Stimulated activated CD4-positive, alpha-beta T cell treated with anti-CD3 and anti-CD28 coated beads, Interleukin-2, amount 100 ng/mL, for 24 hours (primary cell): ENCODE measurements at regions not wholly inside any gene's neighbourhood (a gene's known extent, or its start where the extent isn't known, plus 50 kb on each side); places are given as distances from the start of the nearest gene placed in this dataset.
A peak's percentile ranks its signal among the peaks of the same experiment; 100 is the strongest.

Experiments
- DNase-seq, 2 donors: peaks; one replicate each; pipeline ENCODE4 v3.0.0-alpha.2; 2020

DNA sequence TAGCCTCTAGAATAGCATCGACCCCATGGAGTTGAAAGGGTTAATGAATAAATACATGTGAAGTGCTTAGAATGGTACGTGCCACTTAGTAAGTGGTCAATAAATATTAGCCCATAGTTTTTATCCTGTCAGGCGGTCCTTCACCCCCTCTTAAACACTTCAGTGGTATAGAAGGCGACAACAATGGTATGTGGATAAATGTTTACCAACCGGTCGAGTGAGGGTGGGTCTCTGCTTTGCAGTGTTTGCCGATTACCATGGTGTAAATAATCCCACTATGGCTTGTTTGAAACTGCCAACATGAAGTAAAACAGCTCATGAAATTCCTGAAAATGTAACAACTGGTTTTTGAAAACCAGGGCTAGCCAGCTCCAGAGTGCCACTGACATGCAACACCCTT, 541.2 kb downstream of the BUD13 start:
- DNase-seq, result no peak

- no peak for DNase-seq
These were observed 542.3 kb downstream of the BUD13 start for GRCh38 chr11:116230438-116230837.

DNA sequence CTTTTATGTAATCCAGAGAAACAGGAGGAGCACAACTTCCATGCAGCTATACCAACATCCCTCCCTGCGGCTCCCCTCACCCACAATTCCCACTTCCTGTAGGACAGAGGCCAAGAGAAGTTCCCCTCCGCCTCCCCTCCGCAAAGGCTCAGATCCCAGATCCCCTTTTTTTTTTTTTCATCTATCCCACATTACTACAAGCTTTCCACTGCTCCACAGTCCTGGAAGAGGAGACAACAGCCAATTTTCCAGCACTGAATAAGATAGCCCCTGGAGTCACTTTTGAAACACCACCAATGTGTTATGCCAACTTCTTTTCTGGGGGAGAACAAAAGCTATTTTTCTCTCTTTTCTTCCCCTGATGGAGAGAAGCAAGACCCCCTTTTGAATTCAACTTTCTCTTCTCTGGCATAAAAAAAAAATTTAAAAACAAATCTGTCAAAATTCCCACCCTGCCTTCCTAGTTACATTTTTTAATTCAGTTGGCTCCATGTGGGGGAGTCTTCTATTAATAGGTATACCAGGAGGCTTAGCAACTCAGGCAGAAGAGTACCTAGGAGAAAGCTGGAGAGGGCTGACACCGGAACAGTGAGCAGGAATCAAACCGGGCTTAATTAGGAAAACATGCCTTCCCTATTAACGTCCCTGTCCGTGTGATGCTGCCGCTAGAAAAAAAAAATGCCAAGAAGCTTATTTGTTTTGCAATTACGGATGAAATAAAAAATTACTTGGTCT, 543.4 kb downstream of the BUD13 start:
- DNase-seq, result no peak

DNA sequence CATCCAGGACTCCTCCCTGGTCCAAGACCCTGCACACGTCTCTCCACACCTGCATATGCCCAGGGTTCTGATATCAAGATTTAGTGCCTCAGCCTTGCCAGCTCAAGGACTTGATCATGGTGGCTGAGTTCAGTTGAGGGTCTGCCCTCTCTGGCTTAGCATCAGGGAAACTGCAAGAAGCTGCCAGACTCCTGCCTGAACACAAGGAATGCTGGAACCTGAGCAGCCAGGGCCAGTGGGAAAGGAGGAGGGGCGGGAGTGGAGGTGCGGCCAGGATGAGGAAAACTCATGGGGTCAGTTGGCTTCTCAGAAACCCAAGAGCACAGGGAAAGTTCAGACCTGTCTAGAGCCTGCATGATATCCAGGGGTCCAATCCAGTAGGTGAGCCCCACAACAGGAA, 546.1 kb downstream of the BUD13 start:
- no peak for DNase-seq

- DNase-seq, result no peak
These were observed 546.8 kb downstream of the BUD13 start for GRCh38 chr11:116225784-116226585.

DNA sequence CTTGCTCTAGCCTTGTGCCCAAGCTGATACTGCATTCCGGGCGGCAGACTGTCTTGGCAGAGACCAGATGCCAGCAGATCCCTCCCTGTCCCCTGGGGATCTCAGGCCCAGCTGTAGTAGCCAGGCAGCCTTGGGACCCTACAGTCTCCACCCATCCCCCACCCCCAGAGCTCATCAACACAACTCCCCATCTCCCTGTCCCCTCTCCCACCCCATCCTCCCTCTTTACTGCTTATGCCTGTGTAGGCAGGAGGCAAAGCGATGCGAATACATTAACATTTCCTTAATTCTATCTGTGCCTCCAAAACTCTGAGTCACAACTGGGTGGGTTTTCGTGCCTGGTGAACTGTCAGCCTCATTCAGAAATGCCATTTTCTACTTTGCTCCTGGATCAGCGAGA, 547.6 kb downstream of the BUD13 start:
- DNase-seq, result no peak

DNA sequence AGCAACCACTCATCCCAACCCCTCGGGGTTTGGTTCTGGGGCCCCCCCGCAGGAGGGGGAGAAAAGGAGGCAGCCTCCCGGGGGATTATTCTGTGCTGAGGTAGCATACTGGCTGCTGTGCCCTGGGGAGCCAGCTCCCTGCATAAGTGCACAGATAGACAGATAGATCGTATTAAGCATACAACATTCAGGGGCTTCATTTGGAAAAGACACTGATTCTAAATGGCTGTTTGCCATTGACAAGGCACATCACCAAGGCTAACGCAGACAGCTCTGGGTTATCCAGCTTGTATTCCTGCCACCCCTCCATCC, 547.9 kb downstream of the BUD13 start:
- DNase-seq, result no peak

- peak; percentile 49 to 56 for DNase-seq
These were observed 548.5 kb downstream of the BUD13 start for GRCh38 chr11:116224154-116224888.

GRCh38 chr11:116221351-116221750, 551.4 kb downstream of the BUD13 start:
- DNase-seq, result no peak

DNA sequence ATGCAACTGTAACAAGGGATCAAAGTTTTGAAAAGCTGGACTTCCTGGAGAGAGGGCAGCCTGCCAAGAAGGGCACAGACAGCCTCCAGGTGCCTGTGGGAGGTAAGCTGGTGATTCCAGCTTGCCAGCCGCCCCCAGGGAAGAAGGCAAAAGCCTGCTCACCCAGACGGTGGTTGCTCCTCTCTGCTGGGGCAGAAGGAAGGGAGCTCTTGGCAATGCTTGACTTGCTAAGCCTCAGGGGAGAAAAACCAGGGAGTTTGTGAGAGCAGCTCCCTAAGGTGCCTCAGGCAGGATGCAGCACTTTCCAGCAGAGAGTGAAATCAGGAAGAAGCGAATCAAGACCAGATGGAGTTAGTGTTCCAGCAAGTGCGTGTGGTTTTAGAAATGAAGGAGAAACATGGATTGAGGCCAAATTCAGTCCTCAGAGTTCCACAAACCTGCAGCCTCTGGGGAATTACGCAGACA, 553.6 kb downstream of the BUD13 start:
- DNase-seq, result no peak

DNA sequence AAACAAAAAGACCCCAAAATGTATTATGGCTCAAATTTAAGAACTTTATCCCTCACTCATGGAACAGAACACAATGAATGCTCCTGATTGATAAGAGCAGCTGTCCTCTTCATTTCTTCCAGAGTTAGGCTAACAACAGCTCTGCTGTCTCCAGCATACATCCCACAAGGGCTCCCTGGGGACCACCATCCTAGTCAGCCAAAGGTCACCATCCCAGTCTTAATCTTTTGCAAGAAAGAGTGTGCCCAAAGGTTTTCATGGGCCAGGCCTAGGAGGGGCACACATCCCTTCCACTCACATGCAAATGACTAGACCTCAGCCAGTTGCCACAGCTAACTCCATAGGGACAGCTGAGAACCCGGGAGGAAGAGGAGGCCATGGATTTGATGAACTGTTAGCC, 555.3 kb downstream of the BUD13 start:
- DNase-seq, result no peak

GRCh38 chr11:116217006-116217405, 555.8 kb downstream of the BUD13 start:
- peak; percentile 18 to 43 for DNase-seq

GRCh38 chr11:116215471-116216113, 557.2 kb downstream of the BUD13 start:
- no peak for DNase-seq

DNA sequence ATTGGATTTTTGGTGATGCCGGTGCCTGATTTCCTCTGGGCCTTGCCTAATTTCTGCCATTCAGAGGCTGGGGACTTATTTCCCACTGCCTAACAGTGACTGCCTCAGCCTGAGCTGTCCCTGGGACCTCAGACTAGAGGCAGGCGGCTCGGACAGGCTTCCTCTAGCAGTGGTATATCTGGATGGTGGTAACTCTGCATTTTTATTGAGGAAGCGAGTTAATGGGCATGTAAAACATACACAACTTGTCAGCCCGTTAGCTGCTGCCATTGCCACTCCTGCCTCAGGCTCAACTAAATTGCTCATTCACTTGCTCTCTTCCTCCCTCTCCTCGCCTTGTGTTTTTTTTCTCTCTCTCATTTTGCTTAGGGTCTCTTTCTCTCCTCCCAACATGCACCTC, 561.6 kb downstream of the BUD13 start:
- DNase-seq, result no peak

- no peak for DNase-seq
These were observed 562.1 kb downstream of the BUD13 start for GRCh38 chr11:116210663-116211062.

GRCh38 chr11:116209255-116209654, 563.5 kb downstream of the BUD13 start:
- DNase-seq, result no peak

DNA sequence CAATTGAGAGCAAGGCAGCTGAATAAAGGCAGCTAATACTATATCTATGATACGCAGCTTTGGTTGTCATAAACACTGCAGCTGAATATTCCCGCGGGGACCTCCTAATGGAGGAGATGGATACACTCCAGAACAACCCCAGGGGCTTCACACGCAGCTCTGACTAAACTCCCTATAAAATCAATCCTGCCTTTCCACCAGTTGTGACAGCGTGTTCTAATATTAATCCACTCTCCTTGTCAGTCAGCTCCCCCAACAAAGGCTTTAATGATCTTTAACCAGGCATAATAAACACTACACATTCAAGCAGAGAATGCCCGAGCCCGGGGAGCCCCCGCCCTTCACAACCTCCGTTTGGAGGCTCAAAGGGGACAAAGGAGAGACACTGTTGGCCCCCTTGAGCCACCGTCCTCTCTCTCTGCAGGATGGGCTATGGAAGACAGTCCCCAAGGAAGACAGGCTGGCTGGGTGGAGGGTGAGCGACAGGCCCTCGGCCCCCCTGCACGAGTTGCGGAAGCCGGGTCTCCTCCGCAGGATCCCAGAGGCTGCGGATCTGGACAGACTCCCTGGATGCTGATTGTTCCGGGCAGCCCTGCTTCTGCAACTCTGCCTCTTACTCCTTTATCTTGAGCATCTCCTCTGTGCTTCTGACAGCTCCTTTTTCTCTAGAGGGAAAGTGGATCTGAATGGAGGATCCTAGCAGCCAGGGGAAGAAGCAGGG, 565.2 kb downstream of the BUD13 start:
- no peak for DNase-seq

DNA sequence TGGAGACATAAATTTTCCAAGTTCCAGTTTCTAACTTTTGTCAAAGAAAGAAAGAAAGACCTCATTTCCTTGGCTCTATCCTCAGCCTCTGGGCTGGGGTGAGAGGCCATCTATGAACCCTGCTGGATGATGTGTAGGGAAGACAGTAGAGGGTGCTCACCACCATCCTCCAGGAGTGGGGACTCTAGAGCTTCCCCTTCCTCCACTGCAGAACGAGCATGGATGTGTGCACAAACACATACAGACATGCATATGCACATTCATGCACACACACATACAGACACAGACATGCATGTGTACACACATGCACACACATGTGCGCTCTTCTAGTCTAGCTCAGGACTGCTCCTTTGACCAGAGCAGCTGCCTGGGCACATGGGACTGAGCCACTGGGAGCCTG, 565.8 kb downstream of the BUD13 start:
- no peak for DNase-seq

DNA sequence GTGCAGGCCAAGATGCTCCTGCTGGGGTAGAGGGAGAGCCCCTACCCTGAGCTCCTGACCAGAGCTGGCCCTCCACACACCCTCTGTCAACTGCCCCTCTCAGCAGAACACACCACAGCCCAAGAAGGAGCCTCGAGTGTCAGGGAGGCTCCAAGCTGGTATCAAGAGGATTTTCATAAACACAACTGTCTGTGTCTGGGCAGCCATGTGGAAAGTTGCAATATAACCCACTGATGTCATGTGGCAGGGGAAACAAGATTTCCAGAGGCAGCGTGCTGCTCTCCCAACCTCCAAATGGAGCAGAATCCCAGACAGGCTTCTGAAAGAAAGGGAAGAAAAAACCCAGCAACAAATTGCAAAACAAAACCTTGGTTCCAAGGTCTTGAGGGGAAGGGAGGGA, 569.9 kb downstream of the BUD13 start:
- no peak for DNase-seq

DNA sequence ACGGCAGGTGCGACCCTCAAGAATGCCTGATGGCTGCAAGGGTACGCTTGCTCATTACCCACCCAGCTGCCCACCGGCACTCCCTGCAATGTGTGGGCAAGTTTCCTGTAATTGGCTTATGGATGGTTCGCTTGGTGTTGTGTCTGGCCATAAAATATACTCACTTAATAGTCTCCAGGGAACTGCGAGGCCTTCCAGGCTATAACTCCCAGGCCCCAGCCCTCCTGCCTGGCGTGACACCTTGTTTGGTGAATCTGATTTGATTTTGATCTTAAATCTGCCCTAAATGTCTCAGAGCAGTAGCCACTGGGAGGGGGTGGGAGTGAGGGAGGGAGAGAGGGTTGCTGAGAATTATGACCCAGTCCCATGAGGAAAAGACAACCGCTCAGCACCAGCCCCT, 572.2 kb downstream of the BUD13 start:
- no peak for DNase-seq

DNA sequence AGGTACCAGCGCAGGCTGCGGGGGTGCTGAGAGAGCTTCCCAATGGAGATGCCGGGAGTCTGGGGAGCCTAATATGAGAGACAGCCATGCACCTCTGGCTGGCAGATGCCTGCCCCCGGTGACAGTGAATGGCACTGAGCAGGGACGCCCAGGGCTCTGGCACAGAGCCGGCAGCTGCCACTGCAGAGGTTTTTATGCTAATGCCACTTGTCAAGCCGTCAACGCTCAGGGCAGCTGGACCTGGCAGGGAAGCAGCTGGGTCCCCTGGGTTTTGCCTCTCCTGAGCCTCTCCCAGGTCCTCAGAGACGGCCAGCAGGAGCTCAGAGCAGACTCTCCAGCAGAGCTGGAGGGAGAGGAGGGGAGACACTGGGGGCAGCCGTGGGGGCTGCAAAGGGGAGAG, 573.6 kb downstream of the BUD13 start:
- DNase-seq, result no peak

- no peak for DNase-seq
These were observed 578.5 kb downstream of the BUD13 start for GRCh38 chr11:116194156-116194904.
